ENCODE measurements at regions not wholly inside any gene's neighbourhood (a gene's known extent, or its start where the extent isn't known, plus 50 kb on each side); places are given as distances from the start of the nearest gene placed in this dataset.

GRCh38 chr16:79672524-79672923 is 72.0 kb upstream of the MAF start:
- TF ChIP-seq CTCF (conservative IDR thresholded peaks at IDR 0.05; ENCODE audit: low read length) (no peak), EZH2phosphoT487 (IDR thresholded peaks at IDR 0.05; ENCODE audit: borderline replicate concordance) (no peak)
